Vagina (tissue), 2 donors: ENCODE measurements at regions not wholly inside any gene's neighbourhood (a gene's known extent, or its start where the extent isn't known, plus 50 kb on each side); places are given as distances from the start of the nearest gene placed in this dataset.
"Not testable (repeated sequence)": the region's sequence is repeated elsewhere in the genome, so short reads cannot be mapped to it uniquely, and the experiment has no call there.

Source experiments
- DNase-seq, 2 donors: peaks; one replicate each; pipeline ENCODE4 v3.0.0-alpha.2; 2017; ENCODE audit errors: extremely low spot score in 2 of 2
- H3K27ac ChIP-seq: fragments of 200-600 bp; sonication (generic); one replicate; pipeline ENCODE4 v1.5.1; 2019
- H3K27me3 ChIP-seq: fragments of 200-600 bp; sonication (generic); one replicate; pipeline ENCODE4 v1.5.1; 2019
- H3K36me3 ChIP-seq, 2 donors: fragments of 200-600 bp; sonication (generic); one replicate each; pipeline ENCODE4 v1.5.1; 2017 to 2019
- H3K4me1 ChIP-seq: fragments of 200-600 bp; sonication (generic); one replicate; pipeline ENCODE4 v1.5.1; 2019
- H3K4me3 ChIP-seq, 2 donors: fragments of 200-600 bp; sonication (generic); 1 replicate in 1 of 2; 2 replicates in 1 of 2; pipeline ENCODE4 v1.5.1; 2016 to 2019
- H3K9me3 ChIP-seq: fragments of 200-600 bp; sonication (generic); one replicate; pipeline ENCODE4 v1.5.1; 2019
- CTCF ChIP-seq, 3 experiments: fragments of 450-650 bp in 2 of 3; fragments of 200-600 bp in 1 of 3; sonication (generic) in 1 of 3; IDR thresholded peaks; one replicate each; pipeline ENCODE4 v1.5.1; 2017 to 2019; ENCODE audit warnings: antibody characterized with exemption in 3 of 3, mild to moderate bottlenecking in 2 of 3, moderate library complexity in 2 of 3
- POLR2A ChIP-seq, 2 donors: fragments of 450-650 bp; IDR thresholded peaks; one replicate each; pipeline ENCODE4 v1.6.1; 2017; ENCODE audit warnings: antibody characterized with exemption in 2 of 2, mild to moderate bottlenecking in 2 of 2, moderate library complexity in 2 of 2
- POLR2AphosphoS5 ChIP-seq, 2 donors: sonication (generic); formaldehyde crosslinking; IDR thresholded peaks; one replicate each; pipeline ENCODE4 v1.9.0; 2017; ENCODE audit warnings: antibody characterized with exemption in 2 of 2, mild to moderate bottlenecking in 2 of 2, low read depth in 1 of 2; ENCODE audit not compliant: insufficient read depth in 1 of 2
- intact Hi-C: fragments of 100-400 bp; cut with DNase I; formaldehyde crosslinking; loops from one replicate; pipeline ENCODE4 v1.15.1; 2023

- Histone ChIP-seq H3K9me3 (no peaks in the 10 kb centered on the region), H3K27me3 (peaks cover 3% of the 10 kb centered on the region), H3K36me3 (no peaks in the 10 kb centered on the region), H3K27ac (no peak overlapping the region), H3K4me3 (no peak overlapping the region), H3K4me1 (no peaks in the 10 kb centered on the region)
- intact Hi-C loops, result no loop called here
- TF ChIP-seq POLR2A (IDR thresholded peaks at IDR 0.05) (no peak), POLR2AphosphoS5 (IDR thresholded peaks at IDR 0.05; ENCODE audit: insufficient read depth in 1 of 2, low read depth in 1 of 2) (no peak), CTCF (IDR thresholded peaks at IDR 0.05) (no peak)
- no peak for DNase-seq
These were observed 3031.0 kb upstream of the TEKT4 start for GRCh38 chr2:91839904-91840868.

GRCh38 chr2:91842264-91842663 is 3029.0 kb upstream of the TEKT4 start:
- H3K4me1 ChIP-seq, DNase-seq, H3K4me3 ChIP-seq, H3K27ac ChIP-seq, H3K27me3 ChIP-seq, intact Hi-C loops, H3K9me3 ChIP-seq, H3K36me3 ChIP-seq: not testable (repeated sequence)

- DNase-seq, H3K27me3 ChIP-seq, H3K27ac ChIP-seq, H3K36me3 ChIP-seq, H3K9me3 ChIP-seq, H3K4me3 ChIP-seq, intact Hi-C loops, H3K4me1 ChIP-seq: not testable (repeated sequence)
These were observed 3028.3 kb upstream of the TEKT4 start for GRCh38 chr2:91842913-91843312.

GRCh38 chr2:91843723-91844450 is 3027.3 kb upstream of the TEKT4 start:
- H3K4me1 ChIP-seq, H3K27me3 ChIP-seq, DNase-seq, H3K4me3 ChIP-seq, H3K9me3 ChIP-seq, H3K36me3 ChIP-seq, intact Hi-C loops, H3K27ac ChIP-seq: not testable (repeated sequence)

GRCh38 chr2:91844451-91844825 is 3026.8 kb upstream of the TEKT4 start:
- H3K27ac ChIP-seq, H3K4me3 ChIP-seq, H3K27me3 ChIP-seq, DNase-seq, H3K36me3 ChIP-seq, H3K9me3 ChIP-seq, intact Hi-C loops, H3K4me1 ChIP-seq: not testable (repeated sequence)

- H3K9me3 ChIP-seq, H3K27me3 ChIP-seq, H3K36me3 ChIP-seq, DNase-seq, H3K27ac ChIP-seq, H3K4me1 ChIP-seq, H3K4me3 ChIP-seq, intact Hi-C loops: not testable (repeated sequence)
These were observed 3024.8 kb upstream of the TEKT4 start for GRCh38 chr2:91846388-91846787.

GRCh38 chr2:91851689-91852420 is 3019.4 kb upstream of the TEKT4 start:
- H3K27ac ChIP-seq, DNase-seq, intact Hi-C loops, H3K4me1 ChIP-seq, H3K9me3 ChIP-seq, H3K4me3 ChIP-seq, H3K27me3 ChIP-seq, H3K36me3 ChIP-seq: not testable (repeated sequence)

GRCh38 chr2:91856971-91857370 is 3014.3 kb upstream of the TEKT4 start:
- H3K9me3 ChIP-seq, H3K27me3 ChIP-seq, H3K4me3 ChIP-seq, H3K4me1 ChIP-seq, H3K27ac ChIP-seq, intact Hi-C loops, DNase-seq, H3K36me3 ChIP-seq: not testable (repeated sequence)

GRCh38 chr2:91857711-91858110 is 3013.5 kb upstream of the TEKT4 start:
- H3K27ac ChIP-seq, H3K4me1 ChIP-seq, intact Hi-C loops, H3K4me3 ChIP-seq, H3K9me3 ChIP-seq, H3K36me3 ChIP-seq, DNase-seq, H3K27me3 ChIP-seq: not testable (repeated sequence)

GRCh38 chr2:91871716-91872115 is 2999.5 kb upstream of the TEKT4 start:
- H3K4me1 ChIP-seq, H3K27ac ChIP-seq, H3K27me3 ChIP-seq, H3K9me3 ChIP-seq, H3K36me3 ChIP-seq, DNase-seq, H3K4me3 ChIP-seq, intact Hi-C loops: not testable (repeated sequence)

- H3K27me3 ChIP-seq, H3K27ac ChIP-seq, intact Hi-C loops: not testable (repeated sequence)
These were observed 2997.8 kb upstream of the TEKT4 start for GRCh38 chr2:91873416-91873815.

More at GRCh38 chr2:91873416-91873815, 2997.8 kb upstream of the TEKT4 start:
- H3K9me3 ChIP-seq, H3K4me1 ChIP-seq, H3K4me3 ChIP-seq, H3K36me3 ChIP-seq, DNase-seq: not testable (repeated sequence)
